Left lung (tissue), 4 donors: ENCODE measurements at regions not wholly inside any gene's neighbourhood (a gene's known extent, or its start where the extent isn't known, plus 50 kb on each side); places are given as distances from the start of the nearest gene placed in this dataset.

ENCODE experiments used
- ATAC-seq: fragments of 200-7000 bp; cut with Tn5 transposase; one replicate; pipeline ENCODE4 v1.9.1; 2020; ENCODE audit warnings: moderate library complexity
- DNase-seq, 4 donors: peaks; one replicate each; pipeline ENCODE4 v3.0.0-alpha.2; 2013 to 2020
- H3K27ac ChIP-seq, 2 donors: fragments of 200-600 bp; sonication (generic) in 1 of 2; one replicate each; pipeline versions ENCODE4 v1.5.0 to v1.8.0; 2020 to 2021
- H3K27me3 ChIP-seq, 2 donors: fragments of 200-600 bp; sonication (generic) in 1 of 2; one replicate each; pipeline versions ENCODE4 v1.5.0 to v1.8.0; 2020 to 2021
- H3K36me3 ChIP-seq, 2 donors: fragments of 200-600 bp; sonication (generic) in 1 of 2; one replicate each; pipeline versions ENCODE4 v1.5.0 to v1.8.0; 2020 to 2021
- H3K4me1 ChIP-seq, 2 donors: fragments of 200-600 bp; one replicate each; pipeline ENCODE4 v1.8.0; 2021
- H3K4me3 ChIP-seq, 2 donors: fragments of 200-600 bp; sonication (generic) in 1 of 2; one replicate each; pipeline versions ENCODE4 v1.5.0 to v1.8.0; 2020 to 2021; ENCODE audit warnings: mild to moderate bottlenecking in 1 of 2
- H3K9me3 ChIP-seq, 2 donors: fragments of 200-600 bp; sonication (generic) in 1 of 2; one replicate each; pipeline versions ENCODE4 v1.5.0 to v1.8.0; 2020 to 2021
- intact Hi-C, 2 donors: fragments of 100-400 bp; cut with DNase I; formaldehyde crosslinking; loops; one replicate each; pipeline versions ENCODE4 v1.11.2 to v1.14.2; 2022
- TF ChIP-seq, protein P1 (sequence below), 2 donors: fragments of 200-600 bp; sonication (generic) in 1 of 2; IDR thresholded peaks; one replicate each; pipeline versions ENCODE4 v1.5.0 to v1.8.0; 2021; ENCODE audit warnings: antibody characterized with exemption in 2 of 2
- donor health status: DM: no; HTN: yes; CAD: no.
- donor health status: DM: no; HTN: no; CAD: no.

DNA sequence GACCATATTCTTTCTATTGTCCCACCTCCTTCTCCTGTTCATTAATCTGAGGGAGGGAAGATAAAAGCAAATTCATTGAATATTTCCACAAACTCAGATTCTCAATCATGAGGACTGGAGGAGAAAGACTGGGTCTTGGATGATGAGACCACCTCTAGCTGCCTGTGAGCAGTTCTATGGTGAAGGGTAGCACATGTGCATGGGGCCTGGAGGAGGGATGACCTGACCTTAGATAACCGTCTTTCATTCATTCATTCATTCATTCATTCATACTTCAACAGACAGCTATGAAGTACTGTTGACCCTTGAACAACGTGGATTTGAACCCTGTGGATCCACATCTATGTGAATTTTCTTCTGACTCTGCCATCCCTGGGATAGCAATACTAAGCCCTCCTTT lies 68.4 kb downstream of the MED10 start:
- Histone ChIP-seq H3K27ac (no peak overlapping the region), H3K9me3 (no peaks in the 10 kb centered on the region), H3K36me3 (no peaks in the 10 kb centered on the region), H3K4me3 (no peak overlapping the region), H3K4me1 (no peaks in the 10 kb centered on the region), H3K27me3 (no peaks in the 10 kb centered on the region)
- TF ChIP-seq, protein P1, sequence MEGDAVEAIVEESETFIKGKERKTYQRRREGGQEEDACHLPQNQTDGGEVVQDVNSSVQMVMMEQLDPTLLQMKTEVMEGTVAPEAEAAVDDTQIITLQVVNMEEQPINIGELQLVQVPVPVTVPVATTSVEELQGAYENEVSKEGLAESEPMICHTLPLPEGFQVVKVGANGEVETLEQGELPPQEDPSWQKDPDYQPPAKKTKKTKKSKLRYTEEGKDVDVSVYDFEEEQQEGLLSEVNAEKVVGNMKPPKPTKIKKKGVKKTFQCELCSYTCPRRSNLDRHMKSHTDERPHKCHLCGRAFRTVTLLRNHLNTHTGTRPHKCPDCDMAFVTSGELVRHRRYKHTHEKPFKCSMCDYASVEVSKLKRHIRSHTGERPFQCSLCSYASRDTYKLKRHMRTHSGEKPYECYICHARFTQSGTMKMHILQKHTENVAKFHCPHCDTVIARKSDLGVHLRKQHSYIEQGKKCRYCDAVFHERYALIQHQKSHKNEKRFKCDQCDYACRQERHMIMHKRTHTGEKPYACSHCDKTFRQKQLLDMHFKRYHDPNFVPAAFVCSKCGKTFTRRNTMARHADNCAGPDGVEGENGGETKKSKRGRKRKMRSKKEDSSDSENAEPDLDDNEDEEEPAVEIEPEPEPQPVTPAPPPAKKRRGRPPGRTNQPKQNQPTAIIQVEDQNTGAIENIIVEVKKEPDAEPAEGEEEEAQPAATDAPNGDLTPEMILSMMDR (IDR thresholded peaks at IDR 0.05) = no peak
- DNase-seq = no peak
- intact Hi-C loops = no loop called here
- no peak for ATAC-seq

DNA sequence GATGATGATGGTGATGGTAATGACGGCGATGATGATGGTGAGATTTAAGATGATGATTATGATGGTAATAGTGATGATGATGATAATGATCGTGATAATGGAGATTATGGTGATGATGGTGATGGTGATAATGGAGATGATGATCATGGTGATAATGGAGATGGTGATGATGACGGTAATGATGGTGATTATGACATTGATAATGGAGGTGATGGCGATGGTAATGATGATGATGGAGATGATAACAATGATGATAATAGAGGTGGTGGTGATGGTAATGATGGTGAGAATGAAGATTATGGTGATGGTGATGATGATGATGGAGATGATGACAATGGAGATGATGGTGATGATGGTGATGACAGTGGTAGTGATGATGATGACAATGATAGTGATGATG lies 69.7 kb downstream of the MED10 start:
- H3K36me3 ChIP-seq = no peaks in the 10 kb centered on the region
- ATAC-seq (no peak), DNase-seq (no peak)
- H3K4me1 ChIP-seq = no peaks in the 10 kb centered on the region
- no peak overlapping the region for H3K27ac ChIP-seq
- TF ChIP-seq, protein P1 (IDR thresholded peaks at IDR 0.05) = no peak
- H3K27me3 ChIP-seq = no peaks in the 10 kb centered on the region
- H3K4me3 ChIP-seq = no peak overlapping the region
- H3K9me3 ChIP-seq = no peaks in the 10 kb centered on the region
- intact Hi-C loops = no loop called here

DNA sequence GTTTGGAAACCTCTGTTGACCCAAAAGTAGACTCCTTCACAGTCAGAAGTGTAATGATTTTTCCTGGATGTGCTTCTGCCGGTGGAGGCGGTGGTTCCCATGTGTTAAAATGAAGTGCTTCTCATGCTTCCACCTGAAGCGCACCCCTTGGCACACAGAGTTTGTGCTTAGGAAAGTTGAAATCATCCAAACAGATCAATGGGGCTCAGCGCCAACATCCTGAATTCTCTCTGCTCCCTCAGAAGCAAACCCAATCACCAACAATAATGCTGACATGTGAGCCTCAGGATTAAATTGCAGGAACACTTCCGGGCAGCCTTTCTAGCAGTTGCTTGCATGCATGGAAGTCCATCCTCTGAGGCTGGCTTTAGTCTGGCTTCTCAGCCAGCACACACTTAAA lies 71.0 kb downstream of the MED10 start:
- TF ChIP-seq, protein P1 (IDR thresholded peaks at IDR 0.05) = no peak
- no peaks in the 10 kb centered on the region for H3K27me3 ChIP-seq
- intact Hi-C loops = no loop called here
- no peak overlapping the region for H3K27ac ChIP-seq
- H3K36me3 ChIP-seq = no peaks in the 10 kb centered on the region
- H3K4me3 ChIP-seq = no peak overlapping the region
- no peak for ATAC-seq
- no peaks in the 10 kb centered on the region for H3K9me3 ChIP-seq
- no peak for DNase-seq
- no peaks in the 10 kb centered on the region for H3K4me1 ChIP-seq

DNA sequence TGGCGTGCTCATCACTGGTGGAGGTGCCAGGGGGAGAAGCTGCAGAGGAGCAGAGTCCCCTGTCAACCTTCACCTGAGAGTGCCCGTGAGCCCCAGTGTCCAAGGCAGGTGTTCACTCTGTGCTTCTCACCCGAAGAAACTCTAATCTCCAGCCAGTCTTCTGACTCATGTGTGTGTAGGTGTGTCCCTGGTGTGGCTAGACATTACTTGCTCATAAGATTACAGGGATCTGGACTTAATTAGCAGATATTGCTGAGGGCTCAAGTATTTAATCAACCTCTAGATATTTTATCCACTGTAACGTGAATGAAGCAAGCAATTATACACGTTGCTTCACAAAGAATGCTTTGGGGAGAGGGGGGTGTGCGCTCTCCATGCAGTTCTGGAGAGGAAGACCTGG lies 72.5 kb downstream of the MED10 start:
- no peaks in the 10 kb centered on the region for H3K27me3 ChIP-seq
- intact Hi-C loops = no loop called here
- no peaks in the 10 kb centered on the region for H3K9me3 ChIP-seq
- TF ChIP-seq, protein P1 (IDR thresholded peaks at IDR 0.05) = no peak
- H3K27ac ChIP-seq = no peak overlapping the region
- H3K36me3 ChIP-seq = no peaks in the 10 kb centered on the region
- no peak overlapping the region for H3K4me3 ChIP-seq
- H3K4me1 ChIP-seq = no peaks in the 10 kb centered on the region
- ATAC-seq (no peak), DNase-seq (no peak)

DNA sequence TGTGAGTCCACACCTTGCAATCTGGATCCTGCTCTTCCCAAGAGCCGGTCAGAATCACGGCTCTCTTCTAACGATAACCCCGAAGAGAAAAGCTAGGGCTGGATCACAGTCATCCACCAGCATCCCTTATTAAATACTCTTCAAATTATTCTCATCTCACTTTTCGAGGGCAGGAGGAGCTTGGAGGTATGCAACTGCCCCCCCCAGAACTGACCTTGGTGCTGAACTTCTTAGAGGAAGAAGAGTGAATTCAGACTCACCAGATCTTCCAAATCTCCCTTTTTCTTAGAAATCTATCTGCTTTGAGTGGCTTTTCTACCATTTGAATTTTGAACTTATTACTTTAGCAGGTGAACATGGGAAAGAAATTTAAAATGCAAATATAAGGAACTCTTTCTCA lies 75.7 kb downstream of the MED10 start:
- no peaks in the 10 kb centered on the region for H3K4me1 ChIP-seq
- TF ChIP-seq, protein P1 (IDR thresholded peaks at IDR 0.05) = no peak
- H3K4me3 ChIP-seq = no peak overlapping the region
- no peak for ATAC-seq
- H3K27me3 ChIP-seq = no peaks in the 10 kb centered on the region
- intact Hi-C loops = no loop called here
- no peaks in the 10 kb centered on the region for H3K9me3 ChIP-seq
- DNase-seq = no peak
- no peak overlapping the region for H3K27ac ChIP-seq
- H3K36me3 ChIP-seq = no peaks in the 10 kb centered on the region
